T-cell (primary cell): ENCODE measurements at regions not wholly inside any gene's neighbourhood (a gene's known extent, or its start where the extent isn't known, plus 50 kb on each side); places are given as distances from the start of the nearest gene placed in this dataset.

ENCODE experiments used
- ATAC-seq, 4 experiments: fragments of 200-7000 bp in 3 of 4; fragments of 150-1000 bp in 1 of 4; cut with Tn5 transposase; replicated peaks in 1 of 4; 1 replicate in 3 of 4; 2 replicates in 1 of 4; pipeline ENCODE4 v1.10.0; 2021; ENCODE audit warnings: moderate library complexity in 3 of 4, mild to moderate bottlenecking in 2 of 4, moderate number of reproducible peaks in 1 of 4
- CTCF ChIA-PET, 2 donors: fragments of 300-600 bp; sonication (Branson Sonifier 250); formaldehyde crosslinking; loops; one replicate each; lab custom pipeline; 2022; ENCODE audit warnings: antibody characterized with exemption in 2 of 2; lab: Charles Lee
- POLR2A ChIA-PET, 2 donors: fragments of 300-600 bp; sonication (Branson Sonifier 250); formaldehyde crosslinking; loops; one replicate each; lab custom pipeline; 2022; ENCODE audit warnings: antibody characterized with exemption in 2 of 2; lab: Charles Lee
- DNase-seq, 35 experiments: peaks; one replicate each; pipeline versions ENCODE4 v3.0.0 to v3.0.0-alpha.2; 2013 to 2023
- H3K27ac ChIP-seq: one replicate; pipeline ENCODE4 v1.5.1; 2013; ENCODE audit warnings: low read length
- H3K27me3 ChIP-seq, 2 experiments: replicated peaks in 1 of 2; 1 replicate in 1 of 2; 2 replicates in 1 of 2; pipeline versions ENCODE4 v1.6.1 to v1.7.0; 2013; ENCODE audit warnings: low read length in 1 of 2, mixed read lengths in 1 of 2; ENCODE audit not compliant: control insufficient read depth in 2 of 2, insufficient read depth in 2 of 2; ENCODE audit errors: extremely low read depth in 1 of 2
- H3K36me3 ChIP-seq, 2 donors: 1 replicate in 1 of 2; 2 replicates in 1 of 2; pipeline versions ENCODE4 v1.6.1 to v1.7.0; 2013; ENCODE audit warnings: low read length in 1 of 2; ENCODE audit not compliant: control insufficient read depth in 2 of 2, insufficient read depth in 1 of 2; ENCODE audit errors: extremely low read depth in 1 of 2
- H3K4me1 ChIP-seq, 2 experiments: 1 replicate in 1 of 2; 2 replicates in 1 of 2; pipeline versions ENCODE4 v1.6.1 to v1.7.0; 2013; ENCODE audit warnings: low read length in 2 of 2, mixed read lengths in 1 of 2; ENCODE audit not compliant: insufficient read depth in 2 of 2, control insufficient read depth in 1 of 2; ENCODE audit errors: extremely low read depth in 1 of 2
- H3K4me3 ChIP-seq, 2 donors: 1 replicate in 1 of 2; 2 replicates in 1 of 2; pipeline versions ENCODE4 v1.5.1 to v1.7.0; 2013; ENCODE audit warnings: mild to moderate bottlenecking in 2 of 2, low read length in 1 of 2, moderate library complexity in 1 of 2; ENCODE audit not compliant: control insufficient read depth in 1 of 2; ENCODE audit errors: extremely low read depth in 1 of 2
- H3K9me3 ChIP-seq: 2 replicates; pipeline ENCODE4 v1.7.0; 2013
- H3K27ac Mint-ChIP-seq, 2 donors: one replicate each; pipeline ENCODE4 v1.8.0; 2020 to 2021; ENCODE audit warnings: mild to moderate bottlenecking in 2 of 2, mixed read lengths in 2 of 2
- H3K27me3 Mint-ChIP-seq, 2 donors: one replicate each; pipeline ENCODE4 v1.8.0; 2021 to 2022; ENCODE audit warnings: mixed read lengths in 2 of 2
- H3K36me3 Mint-ChIP-seq: one replicate; pipeline ENCODE4 v1.8.0; 2021; ENCODE audit warnings: mixed read lengths
- H3K4me1 Mint-ChIP-seq, 3 donors: one replicate each; pipeline ENCODE4 v1.8.0; 2020 to 2022; ENCODE audit warnings: mixed read lengths in 3 of 3, mild to moderate bottlenecking in 1 of 3
- H3K4me3 Mint-ChIP-seq, 3 donors: one replicate each; pipeline ENCODE4 v1.8.0; 2020 to 2022; ENCODE audit warnings: mild to moderate bottlenecking in 3 of 3, mixed read lengths in 3 of 3, moderate library complexity in 3 of 3
- H3K9me3 Mint-ChIP-seq, 3 donors: one replicate each; pipeline ENCODE4 v1.8.0; 2020 to 2022; ENCODE audit warnings: mixed read lengths in 3 of 3
- WGBS: methylation state at CpG from one replicate; pipeline ENCODE4 v1.1.5; 2013; ENCODE audit warnings: missing lambda C conversion rate; ENCODE audit not compliant: insufficient coverage; 5-methylcytosine and 5-hydroxymethylcytosine counted together

- Histone ChIP-seq H3K9me3 (no peaks in the 10 kb centered on the region), H3K4me3 (no peak overlapping the region), H3K36me3 (no peaks in the 10 kb centered on the region), H3K27me3 (no peaks in the 10 kb centered on the region), H3K4me1 (no peaks in the 10 kb centered on the region), H3K27ac (no peak overlapping the region)
- Mint-ChIP-seq H3K36me3 (no peaks in the 10 kb centered on the region), H3K27me3 (no peaks in the 10 kb centered on the region), H3K27ac (no peak overlapping the region), H3K9me3 (peaks cover 0 to 4% (median 0%) of the 10 kb centered on the region in 3 donors), H3K4me1 (no peaks in the 10 kb centered on the region), H3K4me3 (no peak overlapping the region)
- no peak for DNase-seq
- ChIA-PET CTCF (no interaction called here), POLR2A (no interaction called here)
- 83% methylated on average over 6 of the region's 10 CpGs for WGBS
- no peak for ATAC-seq
These were observed 404.7 kb upstream of the IRX1 start for GRCh38 chr5:3190930-3191329.

- no peaks in the 10 kb centered on the region for H3K4me1 Mint-ChIP-seq
- DNase-seq: no peak
- no peak overlapping the region for H3K27ac Mint-ChIP-seq
- POLR2A ChIA-PET: no interaction called here
- Histone ChIP-seq H3K4me1 (no peaks in the 10 kb centered on the region), H3K27ac (no peak overlapping the region), H3K4me3 (no peak overlapping the region), H3K9me3 (no peaks in the 10 kb centered on the region), H3K36me3 (no peaks in the 10 kb centered on the region), H3K27me3 (no peaks in the 10 kb centered on the region)
- H3K36me3 Mint-ChIP-seq: no peaks in the 10 kb centered on the region
- H3K9me3 Mint-ChIP-seq: peaks cover 0 to 4% (median 0%) of the 10 kb centered on the region in 3 donors
- CTCF ChIA-PET: no interaction called here
- no peak for ATAC-seq
- H3K4me3 Mint-ChIP-seq: no peak overlapping the region
- WGBS: no CpG with 5 or more reads among the region's 1 CpG
- H3K27me3 Mint-ChIP-seq: no peaks in the 10 kb centered on the region
These were observed 405.2 kb upstream of the IRX1 start for GRCh38 chr5:3190433-3190832.

GRCh38 chr5:3187771-3188425 lies 407.7 kb upstream of the IRX1 start:
- 89% methylated on average over 24 of the region's 28 CpGs for WGBS
- CTCF ChIA-PET: no interaction called here
- no peaks in the 10 kb centered on the region for H3K36me3 ChIP-seq
- peaks cover 0 to 4% (median 2%) of the 10 kb centered on the region in 3 donors for H3K9me3 Mint-ChIP-seq
- H3K4me3 ChIP-seq: no peak overlapping the region
- no peaks in the 10 kb centered on the region for H3K27me3 Mint-ChIP-seq
- DNase-seq: no peak
- no peak overlapping the region for H3K4me3 Mint-ChIP-seq
- no peak overlapping the region for H3K27ac Mint-ChIP-seq
- H3K4me1 ChIP-seq: no peaks in the 10 kb centered on the region
- H3K27ac ChIP-seq: no peak overlapping the region
- no peaks in the 10 kb centered on the region for H3K9me3 ChIP-seq
- no peaks in the 10 kb centered on the region for H3K4me1 Mint-ChIP-seq
- POLR2A ChIA-PET: no interaction called here
- no peak for ATAC-seq
- H3K36me3 Mint-ChIP-seq: no peaks in the 10 kb centered on the region
- no peaks in the 10 kb centered on the region for H3K27me3 ChIP-seq

- Mint-ChIP-seq H3K9me3 (peaks cover 0 to 4% (median 2%) of the 10 kb centered on the region in 3 donors), H3K4me1 (no peaks in the 10 kb centered on the region), H3K27ac (no peak overlapping the region), H3K27me3 (no peaks in the 10 kb centered on the region), H3K36me3 (no peaks in the 10 kb centered on the region), H3K4me3 (no peak overlapping the region)
- H3K4me3 ChIP-seq: no peak overlapping the region
- CTCF ChIA-PET: no interaction called here
- no peaks in the 10 kb centered on the region for H3K36me3 ChIP-seq
- no peaks in the 10 kb centered on the region for H3K4me1 ChIP-seq
- DNase-seq (no peak), ATAC-seq (no peak)
- POLR2A ChIA-PET: no interaction called here
- H3K27me3 ChIP-seq: no peaks in the 10 kb centered on the region
- no peaks in the 10 kb centered on the region for H3K9me3 ChIP-seq
- no peak overlapping the region for H3K27ac ChIP-seq
- WGBS: 100% methylated on average over 4 of the region's 12 CpGs
These were observed 408.8 kb upstream of the IRX1 start for GRCh38 chr5:3186736-3187405.

- Mint-ChIP-seq H3K27ac (no peak overlapping the region), H3K27me3 (no peaks in the 10 kb centered on the region), H3K36me3 (no peaks in the 10 kb centered on the region), H3K4me1 (no peaks in the 10 kb centered on the region), H3K4me3 (no peak overlapping the region), H3K9me3 (peaks cover 0 to 3% (median 2%) of the 10 kb centered on the region in 3 donors)
- H3K27ac ChIP-seq: no peak overlapping the region
- H3K4me1 ChIP-seq: no peaks in the 10 kb centered on the region
- CTCF ChIA-PET: no interaction called here
- no peak overlapping the region for H3K4me3 ChIP-seq
- ATAC-seq (no peak), DNase-seq (no peak)
- POLR2A ChIA-PET: no interaction called here
- H3K36me3 ChIP-seq: no peaks in the 10 kb centered on the region
- H3K9me3 ChIP-seq: no peaks in the 10 kb centered on the region
- H3K27me3 ChIP-seq: no peaks in the 10 kb centered on the region
- WGBS: no CpG with 5 or more reads among the region's 7 CpGs
These were observed 409.5 kb upstream of the IRX1 start for GRCh38 chr5:3186156-3186555.

GRCh38 chr5:3185488-3185887 lies 410.1 kb upstream of the IRX1 start:
- ChIA-PET CTCF (no interaction called here), POLR2A (interaction anchor here in 1 of 2 donors (0.6 kb wide), 1 partner anchor 10 kb away, joined by 4 read pairs; no protein-coding TSS in a partner anchor)
- Histone ChIP-seq H3K4me3 (no peak overlapping the region), H3K36me3 (no peaks in the 10 kb centered on the region), H3K9me3 (no peaks in the 10 kb centered on the region), H3K4me1 (no peaks in the 10 kb centered on the region), H3K27me3 (no peaks in the 10 kb centered on the region), H3K27ac (no peak overlapping the region)
- Mint-ChIP-seq H3K9me3 (peaks cover 0 to 2% (median 0%) of the 10 kb centered on the region in 3 donors), H3K36me3 (no peaks in the 10 kb centered on the region), H3K4me1 (no peaks in the 10 kb centered on the region), H3K27ac (no peak overlapping the region), H3K27me3 (no peaks in the 10 kb centered on the region), H3K4me3 (no peak overlapping the region)
- DNase-seq (no peak), ATAC-seq (no peak)
- 84% methylated on average over 6 of the region's 12 CpGs for WGBS
